HG02943 (cell line): ENCODE measurements at regions not wholly inside any gene's neighbourhood (a gene's known extent, or its start where the extent isn't known, plus 50 kb on each side); places are given as distances from the start of the nearest gene placed in this dataset.
"Not testable (repeated sequence)": the region's sequence is repeated elsewhere in the genome, so short reads cannot be mapped to it uniquely, and the experiment has no call there.

Experiments
- ATAC-seq: cut with Tn5 transposase; IDR thresholded peaks from one replicate; pipeline ENCODE4 v1.9.1; 2021; ENCODE audit warnings: mild to moderate bottlenecking, low read depth, moderate library complexity; ENCODE audit not compliant: unreplicated experiment

- no peak for ATAC-seq
Measured at GRCh38 chr16:85514598-85515318, 98.4 kb upstream of the GSE1 start.

GRCh38 chr16:85515319-85515745 is 97.8 kb upstream of the GSE1 start:
- no peak for ATAC-seq

- no peak for ATAC-seq
Measured at GRCh38 chr16:85515830-85516397, 97.2 kb upstream of the GSE1 start.

GRCh38 chr16:85517154-85517553 is 96.0 kb upstream of the GSE1 start:
- no peak for ATAC-seq

GRCh38 chr16:85517563-85518179 is 95.5 kb upstream of the GSE1 start:
- ATAC-seq = no peak

- ATAC-seq = no peak
Measured at GRCh38 chr16:85518398-85519049, 94.6 kb upstream of the GSE1 start.

GRCh38 chr16:85519050-85519440 is 94.1 kb upstream of the GSE1 start:
- not testable (repeated sequence) for ATAC-seq

GRCh38 chr16:85519540-85520231 is 93.4 kb upstream of the GSE1 start:
- no peak for ATAC-seq

- no peak for ATAC-seq
Measured at GRCh38 chr16:85520853-85521521, 92.1 kb upstream of the GSE1 start.

- ATAC-seq = no peak
Measured at GRCh38 chr16:85521552-85522307, 91.4 kb upstream of the GSE1 start.

- ATAC-seq = no peak
Measured at GRCh38 chr16:85522308-85522841, 90.7 kb upstream of the GSE1 start.

GRCh38 chr16:85522842-85523601 is 90.1 kb upstream of the GSE1 start:
- ATAC-seq = no peak

GRCh38 chr16:85523602-85524364 is 89.3 kb upstream of the GSE1 start:
- ATAC-seq = no peak

GRCh38 chr16:85524365-85524629 is 88.8 kb upstream of the GSE1 start:
- no peak for ATAC-seq

- ATAC-seq = no peak
Measured at GRCh38 chr16:85524630-85525419, 88.3 kb upstream of the GSE1 start.

GRCh38 chr16:85525420-85526184 is 87.5 kb upstream of the GSE1 start:
- ATAC-seq = no peak
